Right lobe of liver (tissue), 6 donors: ENCODE measurements at regions not wholly inside any gene's neighbourhood (a gene's known extent, or its start where the extent isn't known, plus 50 kb on each side); places are given as distances from the start of the nearest gene placed in this dataset.

Experiments used
- ATAC-seq, 4 donors: fragments of 200-7000 bp; cut with Tn5 transposase; one replicate each; pipeline ENCODE4 v1.9.1; 2020; ENCODE audit warnings: mild to moderate bottlenecking in 4 of 4, moderate library complexity in 4 of 4
- DNase-seq, 3 donors: peaks; one replicate each; pipeline ENCODE4 v3.0.0-alpha.2; 2020
- H3K27ac ChIP-seq, 3 donors: fragments of 200-600 bp; one replicate each; pipeline ENCODE4 v1.8.0; 2022
- H3K27me3 ChIP-seq, 2 donors: fragments of 200-600 bp; one replicate each; pipeline ENCODE4 v1.8.0; 2022
- H3K36me3 ChIP-seq, 4 donors: fragments of 200-600 bp; sonication (generic) in 1 of 4; one replicate each; pipeline versions ENCODE4 v1.5.1 to v1.8.0; 2017 to 2022; ENCODE audit warnings: control low read depth in 1 of 4
- H3K4me1 ChIP-seq, 4 donors: fragments of 200-600 bp; sonication (generic) in 1 of 4; one replicate each; pipeline versions ENCODE4 v1.5.1 to v1.8.0; 2017 to 2022; ENCODE audit warnings: control low read depth in 1 of 4
- H3K4me3 ChIP-seq, 3 donors: fragments of 200-600 bp; one replicate each; pipeline ENCODE4 v1.8.0; 2022
- H3K9me3 ChIP-seq, 4 donors: fragments of 200-600 bp; sonication (generic) in 1 of 4; one replicate each; pipeline versions ENCODE4 v1.5.1 to v1.8.0; 2017 to 2022; ENCODE audit warnings: control low read depth in 1 of 4
- CTCF ChIP-seq, 4 donors: fragments of 200-600 bp in 3 of 4; fragments of 450-650 bp in 1 of 4; IDR thresholded peaks; one replicate each; pipeline versions ENCODE4 v1.5.1 to v1.8.0; 2016 to 2022; ENCODE audit warnings: antibody characterized with exemption in 4 of 4, mild to moderate bottlenecking in 2 of 4
- POLR2A ChIP-seq: fragments of 450-650 bp; IDR thresholded peaks from one replicate; pipeline ENCODE4 v1.6.1; 2017; ENCODE audit warnings: antibody characterized with exemption, mild to moderate bottlenecking
- WGBS: methylation state at CpG from one replicate; pipeline ENCODE4 v1.1.6; 2018; ENCODE audit warnings: low coverage, low lambda C conversion rate; ENCODE audit not compliant: insufficient coverage; ENCODE audit errors: missing lambda C conversion rate; 5-methylcytosine and 5-hydroxymethylcytosine counted together
- intact Hi-C, 2 donors: fragments of 100-400 bp; cut with DNase I; formaldehyde crosslinking; loops; one replicate each; pipeline versions ENCODE4 v1.11.2 to v1.14.1; 2022
- donor health status: DM: no; HTN: yes; CAD: no.
- donor health status: DM: no; HTN: no; CAD: no.
- donor health status: DM: no; HTN: no; CAD: no.
- donor health status: DM: no; HTN: yes; CAD: no.
- donor health status: DM: no; HTN: yes; CAD: no.

DNA sequence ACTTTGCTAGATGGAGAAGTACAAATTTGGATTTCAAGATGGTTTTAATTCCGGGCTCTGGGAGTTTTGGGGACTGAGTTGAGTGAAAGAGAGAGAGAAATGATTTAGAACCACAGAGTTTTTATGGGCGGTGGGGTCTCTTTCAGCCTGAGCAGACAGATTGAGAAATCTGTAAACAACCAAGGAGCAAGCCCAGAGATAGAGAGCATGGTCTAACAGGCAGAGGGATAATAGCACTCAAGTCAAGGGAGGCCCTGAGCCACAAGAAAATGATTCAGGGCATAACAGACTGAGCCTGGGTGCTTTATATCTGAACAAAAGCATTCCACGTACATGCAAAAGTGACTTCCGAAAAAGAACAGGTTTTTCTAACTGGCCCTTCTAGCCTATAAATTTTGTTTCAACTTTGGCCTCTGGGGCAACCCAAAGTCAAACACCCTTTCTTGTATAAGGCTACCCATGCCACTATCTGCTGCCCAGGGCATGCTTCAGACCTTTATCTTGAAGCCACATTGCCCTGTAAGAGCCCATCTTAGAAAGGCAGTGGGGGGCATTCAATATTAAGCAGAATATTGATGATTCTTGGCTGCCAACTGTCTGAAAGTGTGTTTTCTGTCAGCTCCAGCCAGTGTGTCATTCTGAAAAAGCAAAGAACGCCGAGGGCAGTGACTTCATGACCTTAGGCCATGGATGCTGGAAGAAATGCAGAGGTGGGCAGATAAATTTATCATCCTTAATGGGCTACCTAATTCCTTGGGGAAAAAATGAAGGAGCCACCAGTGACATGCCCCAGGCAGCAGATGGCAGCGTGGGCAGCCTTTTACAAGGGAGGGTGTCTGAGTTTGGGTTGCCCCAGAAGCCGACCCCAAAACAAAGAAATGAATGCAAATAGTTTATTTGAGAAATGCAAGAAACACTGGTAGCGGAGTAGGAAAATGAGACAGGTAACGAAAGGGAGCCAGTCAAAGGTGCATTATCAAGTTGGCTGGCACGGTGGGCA, 637.6 kb downstream of the MID1IP1 start:
- intact Hi-C loops, result no loop called here
- peak; percentile 57 to 77 (median 64) for ATAC-seq
- 52% methylated on average over 11 of the region's 11 CpGs for WGBS

GRCh38 chrX:39439906-39440798, 638.9 kb downstream of the MID1IP1 start:
- Histone ChIP-seq H3K27ac (no peak overlapping the region), H3K4me1 (peaks cover 0 to 9% (median 0%) of the 10 kb centered on the region in 4 donors), H3K27me3 (no peaks in the 10 kb centered on the region), H3K9me3 (no peaks in the 10 kb centered on the region), H3K36me3 (no peaks in the 10 kb centered on the region), H3K4me3 (no peak overlapping the region)
- 54% methylated on average over 11 of the region's 11 CpGs for WGBS
- intact Hi-C loops, result no loop called here
- ATAC-seq, result peak in 1 of 4 donors; percentile 38
- no peak for TF ChIP-seq POLR2A
- TF ChIP-seq CTCF (IDR thresholded peaks at IDR 0.05), result no peak
- no peak for DNase-seq

More for the DNA sequence above, 637.6 kb downstream of the MID1IP1 start:
- TF ChIP-seq POLR2A (no peak), CTCF (IDR thresholded peaks at IDR 0.05) (peak in 2 of 4 donors; percentile 8 to 14)
- no peaks in the 10 kb centered on the region for H3K9me3 ChIP-seq
- DNase-seq, result no peak
- H3K27ac ChIP-seq, result no peak overlapping the region
- no peaks in the 10 kb centered on the region for H3K27me3 ChIP-seq
- H3K36me3 ChIP-seq, result no peaks in the 10 kb centered on the region
- H3K4me1 ChIP-seq, result peaks cover 0 to 9% (median 0%) of the 10 kb centered on the region in 4 donors
- no peak overlapping the region for H3K4me3 ChIP-seq

- DNase-seq (no peak), ATAC-seq (no peak)
- Histone ChIP-seq H3K36me3 (no peaks in the 10 kb centered on the region), H3K4me1 (peaks cover 0 to 9% (median 0%) of the 10 kb centered on the region in 4 donors), H3K27ac (no peak overlapping the region), H3K9me3 (no peaks in the 10 kb centered on the region), H3K4me3 (no peak overlapping the region), H3K27me3 (no peaks in the 10 kb centered on the region)
- no peak for TF ChIP-seq CTCF (IDR thresholded peaks at IDR 0.05)
- no peak for TF ChIP-seq POLR2A
- intact Hi-C loops, result no loop called here
These were observed 639.6 kb downstream of the MID1IP1 start for GRCh38 chrX:39440799-39441284.

GRCh38 chrX:39442332-39442731, 641.1 kb downstream of the MID1IP1 start:
- intact Hi-C loops, result no loop called here
- H3K27ac ChIP-seq, result no peak overlapping the region
- no peak for DNase-seq
- H3K27me3 ChIP-seq, result no peaks in the 10 kb centered on the region
- H3K4me1 ChIP-seq, result peaks cover 0 to 9% (median 0%) of the 10 kb centered on the region in 4 donors
- 73% methylated on average over 1 of the region's 1 CpG for WGBS
- no peak overlapping the region for H3K4me3 ChIP-seq
- no peaks in the 10 kb centered on the region for H3K36me3 ChIP-seq
- no peaks in the 10 kb centered on the region for H3K9me3 ChIP-seq
- no peak for TF ChIP-seq POLR2A
- TF ChIP-seq CTCF (IDR thresholded peaks at IDR 0.05), result no peak
- no peak for ATAC-seq
